Activated CD8-positive, alpha-beta memory T cell treated with anti-CD3 and anti-CD28 coated beads for 36 hours (primary cell): ENCODE measurements at regions not wholly inside any gene's neighbourhood (a gene's known extent, or its start where the extent isn't known, plus 50 kb on each side); places are given as distances from the start of the nearest gene placed in this dataset.

Source experiments
- CTCF ChIA-PET: fragments of 350-600 bp; sonication (Branson Sonifier 250); formaldehyde crosslinking; loops from one replicate; lab custom pipeline; 2021; ENCODE audit warnings: antibody characterized with exemption; lab: Charles Lee
- POLR2A ChIA-PET: fragments of 350-600 bp; sonication (Branson Sonifier 250); formaldehyde crosslinking; loops from one replicate; lab custom pipeline; 2021; ENCODE audit warnings: antibody characterized with exemption; lab: Charles Lee

- POLR2A ChIA-PET = no interaction called here
- CTCF ChIA-PET = no interaction called here
These were observed 400.5 kb downstream of the GPATCH2 start for GRCh38 chr1:217230412-217230811.

- ChIA-PET POLR2A (no interaction called here), CTCF (no interaction called here)
These were observed 402.2 kb downstream of the GPATCH2 start for GRCh38 chr1:217228689-217229088.

GRCh38 chr1:217224201-217224600 is 406.7 kb downstream of the GPATCH2 start:
- CTCF ChIA-PET = no interaction called here

GRCh38 chr1:217214551-217214950 is 416.3 kb downstream of the GPATCH2 start:
- CTCF ChIA-PET = no interaction called here
- POLR2A ChIA-PET = no interaction called here

More at GRCh38 chr1:217224201-217224600, 406.7 kb downstream of the GPATCH2 start:
- POLR2A ChIA-PET = no interaction called here

- ChIA-PET CTCF (no interaction called here), POLR2A (no interaction called here)
These were observed 419.4 kb downstream of the GPATCH2 start for GRCh38 chr1:217211486-217211885.

GRCh38 chr1:217205578-217205977 is 425.3 kb downstream of the GPATCH2 start:
- ChIA-PET CTCF (no interaction called here), POLR2A (no interaction called here)

GRCh38 chr1:217196616-217197015 is 434.3 kb downstream of the GPATCH2 start:
- POLR2A ChIA-PET = no interaction called here
- CTCF ChIA-PET = no interaction called here

- ChIA-PET CTCF (no interaction called here), POLR2A (no interaction called here)
These were observed 437.7 kb downstream of the GPATCH2 start for GRCh38 chr1:217193151-217193550.

GRCh38 chr1:217191441-217191840 is 439.4 kb downstream of the GPATCH2 start:
- POLR2A ChIA-PET = no interaction called here

GRCh38 chr1:217190359-217190758 is 440.5 kb downstream of the GPATCH2 start:
- POLR2A ChIA-PET = no interaction called here
- CTCF ChIA-PET = no interaction called here

More at GRCh38 chr1:217191441-217191840, 439.4 kb downstream of the GPATCH2 start:
- CTCF ChIA-PET = no interaction called here

- CTCF ChIA-PET = no interaction called here
- POLR2A ChIA-PET = no interaction called here
These were observed 441.5 kb downstream of the GPATCH2 start for GRCh38 chr1:217189362-217189761.

- CTCF ChIA-PET = no interaction called here
- POLR2A ChIA-PET = no interaction called here
These were observed 442.3 kb downstream of the GPATCH2 start for GRCh38 chr1:217188280-217189237.

- ChIA-PET POLR2A (no interaction called here), CTCF (no interaction called here)
These were observed 444.2 kb downstream of the GPATCH2 start for GRCh38 chr1:217186664-217187063.

- ChIA-PET CTCF (no interaction called here), POLR2A (no interaction called here)
These were observed 446.0 kb downstream of the GPATCH2 start for GRCh38 chr1:217184854-217185253.

- ChIA-PET CTCF (no interaction called here), POLR2A (no interaction called here)
These were observed 447.9 kb downstream of the GPATCH2 start for GRCh38 chr1:217182992-217183391.

- POLR2A ChIA-PET = no interaction called here
- CTCF ChIA-PET = no interaction called here
These were observed 449.1 kb downstream of the GPATCH2 start for GRCh38 chr1:217181756-217182155.

- ChIA-PET CTCF (no interaction called here), POLR2A (no interaction called here)
These were observed 449.6 kb downstream of the GPATCH2 start for GRCh38 chr1:217181176-217181746.

- ChIA-PET POLR2A (no interaction called here), CTCF (no interaction called here)
These were observed 450.4 kb downstream of the GPATCH2 start for GRCh38 chr1:217180443-217180842.

GRCh38 chr1:217164403-217164802 is 441.2 kb upstream of the ESRRG start:
- CTCF ChIA-PET = no interaction called here
- POLR2A ChIA-PET = no interaction called here

- POLR2A ChIA-PET = no interaction called here
- CTCF ChIA-PET = no interaction called here
These were observed 430.1 kb upstream of the ESRRG start for GRCh38 chr1:217153361-217153760.

GRCh38 chr1:217150366-217150765 is 427.1 kb upstream of the ESRRG start:
- ChIA-PET CTCF (no interaction called here), POLR2A (no interaction called here)
